BJ (cell line): ENCODE measurements at regions not wholly inside any gene's neighbourhood (a gene's known extent, or its start where the extent isn't known, plus 50 kb on each side); places are given as distances from the start of the nearest gene placed in this dataset.

ENCODE experiments used
- CTCF ChIA-PET: fragments of 350-600 bp; formaldehyde crosslinking; extraction: SDS; loops from one replicate; lab custom pipeline; 2021; ENCODE audit warnings: antibody characterized with exemption, inconsistent platforms; lab: Yijun Ruan, JAX
- POLR2A ChIA-PET: fragments of 300-600 bp; sonication (Branson Sonifier 250); formaldehyde crosslinking; extraction: SDS; loops from one replicate; lab custom pipeline; 2021; ENCODE audit warnings: antibody characterized with exemption; lab: Charles Lee
- DNase-seq: peaks from one replicate; pipeline ENCODE4 v3.0.0-alpha.2; 2011; ENCODE audit warnings: low read depth
- H3K27me3 ChIP-seq: 2 replicates; pipeline ENCODE4 v1.6.0; 2011; ENCODE audit warnings: low read length; ENCODE audit not compliant: control insufficient read depth, insufficient read depth
- H3K36me3 ChIP-seq: 2 replicates; pipeline ENCODE4 v1.5.1; 2011; ENCODE audit warnings: low read length; ENCODE audit not compliant: control insufficient read depth, insufficient read depth
- H3K4me3 ChIP-seq: 2 replicates; pipeline ENCODE4 v1.5.1; 2011; ENCODE audit warnings: low read depth, mild to moderate bottlenecking, control low read depth, low read length
- TF ChIP-seq, protein P1 (sequence below): IDR thresholded peaks from 2 replicates; pipeline ENCODE4 v1.5.1; 2011; ENCODE audit warnings: low read depth, mild to moderate bottlenecking, control low read depth, inconsistent platforms, low read length, moderate library complexity; ENCODE audit not compliant: insufficient read depth

- DNase-seq = no peak
- POLR2A ChIA-PET = no interaction called here
- Histone ChIP-seq H3K27me3 (no peaks in the 10 kb centered on the region), H3K36me3 (no peaks in the 10 kb centered on the region), H3K4me3 (no peak overlapping the region)
- TF ChIP-seq, protein P1, sequence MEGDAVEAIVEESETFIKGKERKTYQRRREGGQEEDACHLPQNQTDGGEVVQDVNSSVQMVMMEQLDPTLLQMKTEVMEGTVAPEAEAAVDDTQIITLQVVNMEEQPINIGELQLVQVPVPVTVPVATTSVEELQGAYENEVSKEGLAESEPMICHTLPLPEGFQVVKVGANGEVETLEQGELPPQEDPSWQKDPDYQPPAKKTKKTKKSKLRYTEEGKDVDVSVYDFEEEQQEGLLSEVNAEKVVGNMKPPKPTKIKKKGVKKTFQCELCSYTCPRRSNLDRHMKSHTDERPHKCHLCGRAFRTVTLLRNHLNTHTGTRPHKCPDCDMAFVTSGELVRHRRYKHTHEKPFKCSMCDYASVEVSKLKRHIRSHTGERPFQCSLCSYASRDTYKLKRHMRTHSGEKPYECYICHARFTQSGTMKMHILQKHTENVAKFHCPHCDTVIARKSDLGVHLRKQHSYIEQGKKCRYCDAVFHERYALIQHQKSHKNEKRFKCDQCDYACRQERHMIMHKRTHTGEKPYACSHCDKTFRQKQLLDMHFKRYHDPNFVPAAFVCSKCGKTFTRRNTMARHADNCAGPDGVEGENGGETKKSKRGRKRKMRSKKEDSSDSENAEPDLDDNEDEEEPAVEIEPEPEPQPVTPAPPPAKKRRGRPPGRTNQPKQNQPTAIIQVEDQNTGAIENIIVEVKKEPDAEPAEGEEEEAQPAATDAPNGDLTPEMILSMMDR = no peak
- CTCF ChIA-PET = no interaction called here
Observed at GRCh38 chr2:239522002-239522739, 121.4 kb upstream of the HDAC4 start.

- TF ChIP-seq, protein P1 = no peak
- POLR2A ChIA-PET = no interaction called here
- no peak for DNase-seq
- no peaks in the 10 kb centered on the region for H3K36me3 ChIP-seq
- H3K27me3 ChIP-seq = no peaks in the 10 kb centered on the region
- H3K4me3 ChIP-seq = no peak overlapping the region
- CTCF ChIA-PET = no interaction called here
Observed at GRCh38 chr2:239521518-239521815, 120.6 kb upstream of the HDAC4 start.

DNA sequence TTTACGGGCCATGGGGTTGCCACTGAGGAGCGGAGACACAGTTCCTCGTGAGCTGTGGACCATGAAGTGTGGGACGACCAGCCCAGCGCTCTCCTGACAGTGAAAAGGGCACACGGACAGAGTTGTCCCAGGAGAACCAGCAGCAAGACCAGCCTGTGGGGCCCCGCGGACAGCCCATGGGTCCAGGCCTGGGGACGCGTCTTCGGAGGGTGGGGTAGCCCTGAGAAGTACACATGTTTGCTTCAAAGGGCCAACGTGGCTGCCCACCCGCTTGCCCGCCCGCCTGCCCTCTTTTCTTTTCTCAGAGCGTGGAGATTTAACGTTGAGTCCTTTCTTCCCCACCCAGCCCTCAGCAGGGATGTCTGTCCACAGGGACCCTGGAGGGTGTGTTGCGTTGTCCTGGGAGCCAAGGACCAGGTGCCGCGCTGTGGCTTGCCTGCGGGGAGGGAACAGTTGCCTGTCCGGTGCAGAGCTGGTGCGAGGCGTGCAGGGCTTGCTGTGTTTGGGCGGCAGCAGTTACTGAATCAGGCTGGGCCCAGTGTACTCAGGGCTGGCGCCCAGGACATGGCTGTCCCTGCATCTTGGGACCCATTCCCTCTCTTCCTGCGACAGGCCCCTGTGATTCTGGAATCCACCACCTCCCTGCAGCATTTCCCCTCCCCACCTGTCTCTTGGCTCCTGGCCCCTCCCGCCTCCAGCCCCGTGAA, 120.1 kb upstream of the HDAC4 start:
- POLR2A ChIA-PET = no interaction called here
- no peak overlapping the region for H3K4me3 ChIP-seq
- no peaks in the 10 kb centered on the region for H3K27me3 ChIP-seq
- DNase-seq = no peak
- TF ChIP-seq, protein P1 = no peak
- CTCF ChIA-PET = no interaction called here
- no peaks in the 10 kb centered on the region for H3K36me3 ChIP-seq

DNA sequence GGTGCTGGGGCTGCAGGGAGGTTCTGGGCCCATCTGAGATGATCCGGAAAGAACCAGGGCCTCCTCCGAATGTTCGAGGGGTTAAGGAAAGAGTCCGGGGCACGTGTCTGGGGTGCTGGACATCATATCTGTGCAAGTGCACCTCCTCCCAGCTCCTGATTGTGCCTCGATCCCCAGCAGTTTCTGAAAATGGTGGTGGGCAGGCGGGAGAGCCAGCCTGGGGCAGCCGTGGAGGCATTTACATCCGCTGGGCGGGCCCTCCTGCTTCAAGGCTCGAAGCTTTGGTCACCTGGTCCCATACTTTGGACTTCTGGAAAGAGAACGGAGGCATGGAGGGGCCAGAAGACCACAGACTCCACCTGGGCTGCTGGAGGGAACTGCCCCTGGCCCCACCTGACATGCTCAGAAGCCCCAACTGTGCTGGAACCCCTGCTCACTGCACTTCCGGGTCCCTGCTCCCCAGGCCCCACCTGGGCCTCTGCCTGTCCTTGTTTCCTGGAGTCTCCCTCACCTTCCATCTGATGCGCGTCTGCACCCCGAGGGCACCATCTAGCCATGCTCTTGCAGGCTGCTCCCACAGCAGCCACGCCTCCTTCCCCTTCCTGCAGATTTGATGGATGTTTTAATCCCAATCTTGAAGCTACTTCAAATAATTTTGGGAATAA, 119.2 kb upstream of the HDAC4 start:
- ChIA-PET CTCF (no interaction called here), POLR2A (no interaction called here)
- Histone ChIP-seq H3K36me3 (no peaks in the 10 kb centered on the region), H3K27me3 (no peaks in the 10 kb centered on the region), H3K4me3 (no peak overlapping the region)
- DNase-seq = no peak
- TF ChIP-seq, protein P1 = no peak

- no peaks in the 10 kb centered on the region for H3K27me3 ChIP-seq
- CTCF ChIA-PET = no interaction called here
- TF ChIP-seq, protein P1 = no peak
- no peak overlapping the region for H3K4me3 ChIP-seq
- H3K36me3 ChIP-seq = no peaks in the 10 kb centered on the region
- no peak for DNase-seq
- POLR2A ChIA-PET = no interaction called here
Observed at GRCh38 chr2:239519089-239519920, 118.5 kb upstream of the HDAC4 start.
